ENCODE measurements at regions not wholly inside any gene's neighbourhood (a gene's known extent, or its start where the extent isn't known, plus 50 kb on each side); places are given as distances from the start of the nearest gene placed in this dataset.

DNA sequence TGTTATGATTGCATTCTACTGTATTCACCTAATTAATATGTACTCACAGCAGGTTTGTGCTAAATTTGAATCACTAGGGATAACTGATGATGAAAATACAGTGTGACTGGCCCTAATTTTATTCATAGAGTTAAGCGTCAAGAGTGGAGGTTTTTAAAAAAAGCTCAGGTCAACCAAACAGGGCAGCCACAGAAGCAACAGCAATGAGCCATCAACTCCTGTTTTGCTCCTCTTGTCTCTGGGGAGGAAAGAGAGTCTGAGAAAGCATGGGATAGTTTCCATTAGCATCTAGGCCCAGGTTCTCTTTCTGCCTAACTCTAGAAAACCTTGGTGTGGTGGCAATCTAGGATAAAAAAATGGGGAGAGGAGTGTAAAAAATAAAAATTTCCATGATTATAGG, 122.1 kb downstream of the OGFRL1 start:
- Histone ChIP-seq H3K27me3 (ENCODE audit: control insufficient read depth, insufficient read depth, low read length) (no peaks in the 10 kb centered on the region), H3K4me3 (ENCODE audit: low read length) (no peak overlapping the region), H3K4me1 (ENCODE audit: control insufficient read depth, insufficient read depth, low read length) (peaks cover 85% of the 10 kb centered on the region), H3K4me2 (ENCODE audit: low read length) (no peak overlapping the region), H3K9ac (ENCODE audit: low read depth, low read length) (peak overlapping the region; percentile 3), H3K36me3 (ENCODE audit: insufficient read depth, low read length) (peaks cover 76% of the 10 kb centered on the region), H3K9me3 (replicated peaks; ENCODE audit: low read length) (no peaks in the 10 kb centered on the region)

GRCh38 chr6:71411882-71412281, 123.3 kb downstream of the OGFRL1 start:
- Histone ChIP-seq H3K4me2 (ENCODE audit: low read length) (peak overlapping the region; percentile 61), H3K9ac (ENCODE audit: low read depth, low read length) (peak overlapping the region; percentile 58), H3K4me3 (ENCODE audit: low read length) (no peak overlapping the region), H3K4me1 (ENCODE audit: control insufficient read depth, insufficient read depth, low read length) (peaks cover 75% of the 10 kb centered on the region), H3K36me3 (ENCODE audit: insufficient read depth, low read length) (peaks cover 79% of the 10 kb centered on the region), H3K27me3 (ENCODE audit: control insufficient read depth, insufficient read depth, low read length) (no peaks in the 10 kb centered on the region), H3K9me3 (replicated peaks; ENCODE audit: low read length) (no peaks in the 10 kb centered on the region)

- Histone ChIP-seq H3K9ac (ENCODE audit: low read depth, low read length) (peak overlapping the region; percentile 58), H3K36me3 (ENCODE audit: insufficient read depth, low read length) (peaks cover 86% of the 10 kb centered on the region), H3K27me3 (ENCODE audit: control insufficient read depth, insufficient read depth, low read length) (no peaks in the 10 kb centered on the region), H3K4me1 (ENCODE audit: control insufficient read depth, insufficient read depth, low read length) (peaks cover 71% of the 10 kb centered on the region), H3K4me3 (ENCODE audit: low read length) (no peak overlapping the region), H3K9me3 (replicated peaks; ENCODE audit: low read length) (no peaks in the 10 kb centered on the region), H3K4me2 (ENCODE audit: low read length) (peak overlapping the region; percentile 61)
Observed at GRCh38 chr6:71412559-71413140, 124.0 kb downstream of the OGFRL1 start.

- Histone ChIP-seq H3K4me2 (ENCODE audit: low read length) (peak overlapping the region; percentile 61), H3K4me3 (ENCODE audit: low read length) (no peak overlapping the region), H3K36me3 (ENCODE audit: insufficient read depth, low read length) (peaks cover 76% of the 10 kb centered on the region), H3K9me3 (replicated peaks; ENCODE audit: low read length) (no peaks in the 10 kb centered on the region), H3K4me1 (ENCODE audit: control insufficient read depth, insufficient read depth, low read length) (peaks cover 63% of the 10 kb centered on the region), H3K27me3 (ENCODE audit: control insufficient read depth, insufficient read depth, low read length) (no peaks in the 10 kb centered on the region), H3K9ac (ENCODE audit: low read depth, low read length) (no peak overlapping the region)
Observed at GRCh38 chr6:71414486-71414885, 125.9 kb downstream of the OGFRL1 start.

- H3K9me3 ChIP-seq (replicated peaks; ENCODE audit: low read length): no peaks in the 10 kb centered on the region
- H3K4me3 ChIP-seq (ENCODE audit: low read length): peak overlapping the region; percentile 94
- peaks cover 21% of the 10 kb centered on the region for H3K4me1 ChIP-seq (ENCODE audit: control insufficient read depth, insufficient read depth, low read length)
- H3K4me2 ChIP-seq (ENCODE audit: low read length): peak overlapping the region; percentile 91
- H3K27me3 ChIP-seq (ENCODE audit: control insufficient read depth, insufficient read depth, low read length): no peaks in the 10 kb centered on the region
- peak overlapping the region; percentile 98 for H3K9ac ChIP-seq (ENCODE audit: low read depth, low read length)
- peaks cover 32% of the 10 kb centered on the region for H3K36me3 ChIP-seq (ENCODE audit: insufficient read depth, low read length)
Observed at GRCh38 chr6:71419217-71420094, 130.8 kb downstream of the OGFRL1 start.

DNA sequence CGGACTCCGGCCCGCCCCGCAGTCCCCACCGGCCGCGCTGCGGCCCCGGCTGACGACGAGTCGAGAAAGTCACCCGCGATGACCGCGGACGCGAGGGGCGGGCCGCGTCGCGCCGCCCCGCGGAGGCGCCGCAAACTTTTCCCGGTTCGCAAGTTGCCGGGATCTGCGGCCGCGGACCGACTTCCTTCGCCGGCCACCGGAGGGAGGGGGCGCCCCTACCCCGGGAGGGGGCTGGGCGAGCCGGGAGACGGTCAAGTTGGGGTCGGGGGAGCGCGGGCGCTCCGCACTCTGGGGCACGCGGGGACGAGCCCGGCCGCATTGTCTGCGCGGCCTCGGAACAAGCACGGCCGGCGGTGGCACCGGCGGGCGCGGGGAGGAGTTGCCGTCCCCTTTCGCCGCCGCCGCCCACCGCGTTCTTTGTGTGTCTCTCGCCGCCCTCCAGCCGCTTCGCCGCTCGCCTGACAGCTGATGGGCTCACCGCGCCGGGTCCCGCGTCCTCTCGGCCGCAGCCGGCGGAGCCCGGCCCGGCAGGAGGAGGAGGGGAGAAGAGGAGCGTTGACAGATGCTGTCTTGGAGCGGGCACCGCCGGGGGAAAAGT, 131.6 kb downstream of the OGFRL1 start:
- Histone ChIP-seq H3K4me3 (ENCODE audit: low read length) (peak overlapping the region; percentile 94), H3K9me3 (replicated peaks; ENCODE audit: low read length) (no peaks in the 10 kb centered on the region), H3K4me1 (ENCODE audit: control insufficient read depth, insufficient read depth, low read length) (peaks cover 16% of the 10 kb centered on the region), H3K36me3 (ENCODE audit: insufficient read depth, low read length) (peaks cover 25% of the 10 kb centered on the region), H3K27me3 (ENCODE audit: control insufficient read depth, insufficient read depth, low read length) (no peaks in the 10 kb centered on the region), H3K9ac (ENCODE audit: low read depth, low read length) (peak overlapping the region; percentile 98), H3K4me2 (ENCODE audit: low read length) (peak overlapping the region; percentile 91)

DNA sequence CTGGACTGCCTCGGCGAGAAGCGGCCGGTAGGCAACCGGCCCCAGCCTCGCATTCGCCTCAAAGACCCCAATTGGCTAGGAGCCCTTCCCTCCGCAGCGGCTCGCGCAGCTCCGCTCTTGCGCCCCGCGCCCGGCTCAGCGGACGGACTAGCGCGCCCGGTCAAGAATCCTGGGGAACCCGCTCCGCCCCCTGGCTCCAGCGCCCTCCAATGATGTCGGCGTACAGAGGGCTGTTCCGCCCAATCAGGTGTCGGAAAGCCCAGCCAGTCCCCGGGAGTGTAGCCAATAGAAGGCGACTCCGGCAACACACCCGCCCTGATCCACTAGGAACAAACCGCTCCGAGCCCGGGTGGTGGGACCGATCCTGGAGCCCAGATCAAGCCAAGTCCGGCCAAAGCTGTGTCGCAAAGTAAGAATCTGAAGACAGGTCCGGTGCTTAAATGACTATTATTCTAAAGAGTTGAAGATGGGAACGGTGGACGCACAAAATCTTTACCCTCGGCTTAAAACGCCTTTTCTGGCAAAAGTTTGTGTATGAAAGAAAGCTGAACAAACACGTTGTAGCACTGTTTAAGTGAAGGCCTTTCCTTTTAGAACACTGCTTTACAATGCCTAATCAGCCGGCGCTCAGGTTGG, 132.2 kb downstream of the OGFRL1 start:
- no peaks in the 10 kb centered on the region for H3K27me3 ChIP-seq (ENCODE audit: control insufficient read depth, insufficient read depth, low read length)
- H3K4me3 ChIP-seq (ENCODE audit: low read length): peak overlapping the region; percentile 94
- H3K9ac ChIP-seq (ENCODE audit: low read depth, low read length): peak overlapping the region; percentile 98
- H3K36me3 ChIP-seq (ENCODE audit: insufficient read depth, low read length): peaks cover 19% of the 10 kb centered on the region
- peaks cover 11% of the 10 kb centered on the region for H3K4me1 ChIP-seq (ENCODE audit: control insufficient read depth, insufficient read depth, low read length)
- H3K9me3 ChIP-seq (replicated peaks; ENCODE audit: low read length): no peaks in the 10 kb centered on the region
- H3K4me2 ChIP-seq (ENCODE audit: low read length): peak overlapping the region; percentile 91

DNA sequence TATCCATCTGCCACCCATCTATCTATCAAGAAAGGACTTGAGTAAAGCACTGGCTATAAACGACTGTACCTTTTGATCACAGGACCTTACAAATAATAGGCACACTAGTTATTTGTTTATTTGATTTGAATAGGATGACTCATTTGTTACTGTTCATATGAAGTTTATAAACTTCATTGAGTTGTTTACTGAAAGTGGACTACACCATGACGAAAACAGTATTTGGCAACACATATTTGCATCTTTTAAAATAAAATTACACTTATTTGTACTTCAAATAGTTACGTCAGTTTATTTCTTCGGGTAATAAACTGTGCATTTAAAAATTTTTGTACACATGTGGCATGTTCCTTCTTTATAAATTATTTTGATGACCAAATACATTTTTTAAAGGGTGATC, 133.0 kb downstream of the OGFRL1 start:
- Histone ChIP-seq H3K4me3 (ENCODE audit: low read length) (no peak overlapping the region), H3K36me3 (ENCODE audit: insufficient read depth, low read length) (peaks cover 11% of the 10 kb centered on the region), H3K9ac (ENCODE audit: low read depth, low read length) (no peak overlapping the region), H3K27me3 (ENCODE audit: control insufficient read depth, insufficient read depth, low read length) (no peaks in the 10 kb centered on the region), H3K4me2 (ENCODE audit: low read length) (peak overlapping the region; percentile 91), H3K9me3 (replicated peaks; ENCODE audit: low read length) (no peaks in the 10 kb centered on the region), H3K4me1 (ENCODE audit: control insufficient read depth, insufficient read depth, low read length) (peaks cover 11% of the 10 kb centered on the region)

- Histone ChIP-seq H3K36me3 (ENCODE audit: insufficient read depth, low read length) (no peaks in the 10 kb centered on the region), H3K4me2 (ENCODE audit: low read length) (no peak overlapping the region), H3K9me3 (replicated peaks; ENCODE audit: low read length) (no peaks in the 10 kb centered on the region), H3K4me3 (ENCODE audit: low read length) (no peak overlapping the region), H3K4me1 (ENCODE audit: control insufficient read depth, insufficient read depth, low read length) (no peaks in the 10 kb centered on the region), H3K9ac (ENCODE audit: low read depth, low read length) (no peak overlapping the region), H3K27me3 (ENCODE audit: control insufficient read depth, insufficient read depth, low read length) (no peaks in the 10 kb centered on the region)
Observed at GRCh38 chr6:71430018-71430417, 141.4 kb downstream of the OGFRL1 start.

DNA sequence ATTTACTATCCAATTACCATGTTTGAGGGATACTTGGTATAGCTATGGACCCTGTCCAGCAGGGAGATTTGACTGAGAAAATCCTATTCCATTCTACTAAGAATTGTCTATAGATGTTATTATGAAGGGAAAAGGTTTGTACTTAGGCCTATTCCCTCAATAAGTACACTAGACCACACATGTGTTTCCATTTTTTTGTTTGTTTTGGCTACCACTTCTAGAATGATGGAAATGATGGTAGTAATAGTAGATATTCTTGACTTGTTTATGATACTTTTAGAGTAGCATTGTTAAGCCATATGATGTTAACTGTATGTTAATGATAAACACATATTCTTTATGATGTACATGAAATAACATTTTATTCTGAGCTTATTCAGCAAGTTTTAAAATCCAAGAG, 144.8 kb downstream of the OGFRL1 start:
- Histone ChIP-seq H3K36me3 (ENCODE audit: insufficient read depth, low read length) (no peaks in the 10 kb centered on the region), H3K4me1 (ENCODE audit: control insufficient read depth, insufficient read depth, low read length) (no peaks in the 10 kb centered on the region), H3K9ac (ENCODE audit: low read depth, low read length) (no peak overlapping the region), H3K27me3 (ENCODE audit: control insufficient read depth, insufficient read depth, low read length) (no peaks in the 10 kb centered on the region), H3K4me2 (ENCODE audit: low read length) (no peak overlapping the region), H3K9me3 (replicated peaks; ENCODE audit: low read length) (no peaks in the 10 kb centered on the region), H3K4me3 (ENCODE audit: low read length) (no peak overlapping the region)

GRCh38 chr6:71444222-71444621, 155.6 kb downstream of the OGFRL1 start:
- H3K4me1 ChIP-seq (ENCODE audit: control insufficient read depth, insufficient read depth, low read length): peaks cover 10% of the 10 kb centered on the region
- no peak overlapping the region for H3K4me3 ChIP-seq (ENCODE audit: low read length)
- H3K9me3 ChIP-seq (replicated peaks; ENCODE audit: low read length): no peaks in the 10 kb centered on the region
- no peaks in the 10 kb centered on the region for H3K36me3 ChIP-seq (ENCODE audit: insufficient read depth, low read length)
- no peaks in the 10 kb centered on the region for H3K27me3 ChIP-seq (ENCODE audit: control insufficient read depth, insufficient read depth, low read length)
- H3K4me2 ChIP-seq (ENCODE audit: low read length): no peak overlapping the region
- H3K9ac ChIP-seq (ENCODE audit: low read depth, low read length): no peak overlapping the region
